ENCODE measurements at regions not wholly inside any gene's neighbourhood (a gene's known extent, or its start where the extent isn't known, plus 50 kb on each side); places are given as distances from the start of the nearest gene placed in this dataset.

- TF ChIP-seq CTCF (IDR thresholded peaks at IDR 0.05) (0 out of 3 replicates have a peak, but pooled peaks have one; percentile 9), PHF8 (IDR thresholded peaks at IDR 0.05; ENCODE audit: borderline replicate concordance, low read depth) (no peak), TP53 (CRISPR knock-in tag; IDR thresholded peaks at IDR 0.05) (no peak), CEBPB (IDR thresholded peaks at IDR 0.05) (no peak), CBX8 (IDR thresholded peaks at IDR 0.05) (no peak), HOXA7 (CRISPR knock-in tag; IDR thresholded peaks at IDR 0.05) (no peak), RAD21 (conservative IDR thresholded peaks at IDR 0.05 in 1 of 2, IDR thresholded peaks at IDR 0.05 in 1 of 2) (peak in 1 of 2 experiments; percentile 0; a peak in 1 of 5 replicates)
These were observed 90.7 kb upstream of the ARID1B start for GRCh38 chr6:156686301-156686994.

All from A549 (cell line).